Fibroblast of lung (primary cell): ENCODE measurements at regions not wholly inside any gene's neighbourhood (a gene's known extent, or its start where the extent isn't known, plus 50 kb on each side); places are given as distances from the start of the nearest gene placed in this dataset.

Experiments used
- DNase-seq, 2 donors: peaks; one replicate each; pipeline versions ENCODE4 v3.0.0 to v3.0.0-alpha.2; 2010; ENCODE audit warnings: low read depth in 2 of 2
- H2AFZ ChIP-seq: 2 replicates; pipeline ENCODE4 v1.5.1; 2012; ENCODE audit warnings: low read length, control low read depth, inconsistent platforms
- H3K27ac ChIP-seq: 2 replicates; pipeline ENCODE4 v1.5.1; 2011; ENCODE audit warnings: low read length, control low read depth; ENCODE audit not compliant: insufficient read depth
- H3K27me3 ChIP-seq: 2 replicates; pipeline ENCODE4 v1.5.1; 2011; ENCODE audit warnings: mild to moderate bottlenecking, low read length; ENCODE audit not compliant: control insufficient read depth, insufficient read depth
- H3K36me3 ChIP-seq: 2 replicates; pipeline ENCODE4 v1.5.1; 2011; ENCODE audit warnings: low read length; ENCODE audit not compliant: control insufficient read depth, insufficient read depth
- H3K4me1 ChIP-seq: 2 replicates; pipeline ENCODE4 v1.5.1; 2011; ENCODE audit warnings: low read length; ENCODE audit not compliant: control insufficient read depth, insufficient read depth; ENCODE audit errors: extremely low read depth
- H3K4me2 ChIP-seq: 2 replicates; pipeline ENCODE4 v1.5.1; 2011; ENCODE audit warnings: low read length, control low read depth; ENCODE audit not compliant: insufficient read depth; ENCODE audit errors: extremely low read depth
- H3K4me3 ChIP-seq, 4 experiments: fragments of 200-600 bp in 1 of 4; sonication (generic) in 1 of 4; replicated peaks in 1 of 4; 2 replicates each; pipeline ENCODE4 v1.5.1; 2011 to 2016; ENCODE audit warnings: low read length in 4 of 4, low read depth in 3 of 4, mild to moderate bottlenecking in 3 of 4, control low read depth in 2 of 4, inconsistent platforms in 1 of 4, mixed read lengths in 1 of 4; ENCODE audit not compliant: insufficient read depth in 1 of 4; ENCODE audit errors: control extremely low read depth in 1 of 4
- H3K79me2 ChIP-seq: 2 replicates; pipeline ENCODE4 v1.5.1; 2012; ENCODE audit warnings: mild to moderate bottlenecking, low read length, inconsistent platforms; ENCODE audit not compliant: control insufficient read depth, insufficient read depth
- H3K9ac ChIP-seq: 2 replicates; pipeline ENCODE4 v1.5.1; 2011; ENCODE audit warnings: mild to moderate bottlenecking, low read length, control low read depth; ENCODE audit not compliant: insufficient read depth
- H3K9me3 ChIP-seq: 2 replicates; pipeline ENCODE4 v1.5.1; 2012; ENCODE audit warnings: low read depth, low read length; ENCODE audit not compliant: control insufficient read depth, insufficient read depth
- H4K20me1 ChIP-seq: 2 replicates; pipeline ENCODE4 v1.5.1; 2011; ENCODE audit warnings: low read length; ENCODE audit not compliant: control insufficient read depth, insufficient read depth; ENCODE audit errors: extremely low read depth
- CTCF ChIP-seq, 2 donors: IDR thresholded peaks in 1 of 2; conservative IDR thresholded peaks in 1 of 2; 1 replicate in 1 of 2; 2 replicates in 1 of 2; pipeline ENCODE4 v1.5.1; 2011 to 2012; ENCODE audit warnings: low read length in 2 of 2, control low read depth in 1 of 2, inconsistent platforms in 1 of 2, low read depth in 1 of 2, mild to moderate bottlenecking in 1 of 2
- EZH2 ChIP-seq: IDR thresholded peaks from 2 replicates; pipeline ENCODE4 v1.5.1; 2012; ENCODE audit warnings: low read length, control low read depth, mild to moderate bottlenecking; ENCODE audit errors: missing control alignments

DNA sequence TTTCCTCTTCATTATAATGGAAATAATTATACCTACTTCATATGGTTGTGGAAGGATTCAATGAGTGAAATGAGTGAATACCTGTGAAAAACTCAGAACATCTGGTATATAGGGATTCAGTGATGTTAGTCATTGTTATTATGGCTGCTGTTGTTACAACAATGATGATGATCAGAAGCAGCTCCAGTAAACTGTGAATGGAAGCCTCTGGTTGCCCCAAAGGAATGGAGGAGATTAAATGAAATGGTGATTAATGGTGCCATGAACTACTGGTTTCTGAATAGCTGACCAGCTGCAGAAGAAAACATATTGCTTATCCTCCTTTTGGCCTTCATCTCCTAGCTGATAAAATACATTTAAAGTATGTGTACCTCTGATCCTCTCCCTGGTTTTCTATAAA, 372.0 kb downstream of the ARHGEF28 start:
- H3K36me3 ChIP-seq: no peaks in the 10 kb centered on the region
- TF ChIP-seq EZH2 (no peak), CTCF (conservative IDR thresholded peaks at IDR 0.05 in 1 of 2, IDR thresholded peaks at IDR 0.05 in 1 of 2; ENCODE audit: low read depth in 1 of 2, low read length in 2 of 2) (no peak)
- no peaks in the 10 kb centered on the region for H3K27me3 ChIP-seq
- H4K20me1 ChIP-seq: no peaks in the 10 kb centered on the region
- DNase-seq: no peak
- H3K79me2 ChIP-seq: no peaks in the 10 kb centered on the region
- no peak overlapping the region for H3K9ac ChIP-seq
- H3K27ac ChIP-seq: no peak overlapping the region
- H3K4me1 ChIP-seq: no peaks in the 10 kb centered on the region
- H3K4me2 ChIP-seq: no peak overlapping the region
- no peak overlapping the region for H3K4me3 ChIP-seq
- no peak overlapping the region for H2AFZ ChIP-seq
- no peaks in the 10 kb centered on the region for H3K9me3 ChIP-seq

DNA sequence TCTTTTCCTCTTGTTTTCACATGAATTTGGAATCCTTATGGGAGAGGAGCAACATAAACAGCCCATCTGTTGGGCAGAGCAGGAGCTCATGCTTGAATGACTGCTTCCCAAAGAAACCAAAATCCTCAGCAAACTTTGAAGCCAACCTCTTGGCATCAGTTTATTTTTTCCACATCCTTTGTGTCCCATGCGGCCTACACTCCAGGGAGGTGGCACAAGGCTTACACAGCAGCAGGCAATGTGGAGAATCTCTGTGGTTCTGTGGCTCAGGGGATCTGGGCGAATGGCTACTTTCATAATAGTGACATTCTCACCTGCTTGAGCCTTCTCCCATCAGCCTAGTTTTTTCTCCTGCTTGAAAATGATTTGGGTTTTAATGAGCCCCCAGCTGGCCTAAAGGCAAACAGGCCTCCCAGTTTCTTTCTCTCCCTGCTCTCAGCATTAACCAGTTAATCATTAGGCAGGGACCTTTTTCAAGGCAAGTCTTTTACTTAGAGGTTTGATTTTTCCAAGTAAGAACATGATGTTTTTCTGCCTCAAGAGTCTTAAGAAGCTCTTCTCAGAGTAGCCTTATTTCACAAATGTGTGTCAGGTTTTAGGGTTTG, 370.3 kb downstream of the ARHGEF28 start:
- no peaks in the 10 kb centered on the region for H4K20me1 ChIP-seq
- TF ChIP-seq CTCF (conservative IDR thresholded peaks at IDR 0.05 in 1 of 2, IDR thresholded peaks at IDR 0.05 in 1 of 2; ENCODE audit: low read depth in 1 of 2, low read length in 2 of 2): no peak
- no peak for TF ChIP-seq EZH2
- no peak overlapping the region for H3K27ac ChIP-seq
- no peaks in the 10 kb centered on the region for H3K79me2 ChIP-seq
- H3K9ac ChIP-seq: no peak overlapping the region
- no peaks in the 10 kb centered on the region for H3K36me3 ChIP-seq
- H3K4me3 ChIP-seq: no peak overlapping the region
- no peaks in the 10 kb centered on the region for H3K9me3 ChIP-seq
- H3K4me2 ChIP-seq: no peak overlapping the region
- DNase-seq: no peak
- no peaks in the 10 kb centered on the region for H3K4me1 ChIP-seq
- no peaks in the 10 kb centered on the region for H3K27me3 ChIP-seq
- H2AFZ ChIP-seq: no peak overlapping the region

- Histone ChIP-seq H3K9ac (no peak overlapping the region), H3K27ac (no peak overlapping the region), H3K27me3 (no peaks in the 10 kb centered on the region), H3K9me3 (no peaks in the 10 kb centered on the region), H2AFZ (no peak overlapping the region), H3K4me1 (no peaks in the 10 kb centered on the region), H4K20me1 (no peaks in the 10 kb centered on the region), H3K4me2 (no peak overlapping the region), H3K36me3 (no peaks in the 10 kb centered on the region), H3K79me2 (no peaks in the 10 kb centered on the region), H3K4me3 (no peak overlapping the region)
- DNase-seq: no peak
- TF ChIP-seq CTCF (conservative IDR thresholded peaks at IDR 0.05 in 1 of 2, IDR thresholded peaks at IDR 0.05 in 1 of 2; ENCODE audit: low read depth in 1 of 2, low read length in 2 of 2) (no peak), EZH2 (no peak)
Measured at GRCh38 chr5:73994963-73995362, 369.0 kb downstream of the ARHGEF28 start.
